Panc1 (cell line): ENCODE measurements at regions not wholly inside any gene's neighbourhood (a gene's known extent, or its start where the extent isn't known, plus 50 kb on each side); places are given as distances from the start of the nearest gene placed in this dataset.

Experiments used
- ATAC-seq: fragments of 200-7000 bp; cut with Tn5 transposase; 2 replicates; pipeline ENCODE4 v1.9.1; 2020; ENCODE audit warnings: mild to moderate bottlenecking, moderate library complexity
- BruUV-seq: library from RNA; stranded (reverse); fragments of 400-500 nt; replicated peaks from 2 replicates; lab custom pipeline; 2021; lab: Mats Ljungman, UMichigan
- CTCF ChIA-PET: fragments of 300-600 bp; sonication (Branson Sonifier 250); formaldehyde crosslinking; loops from one replicate; lab custom pipeline; 2022; ENCODE audit warnings: antibody characterized with exemption; lab: Charles Lee
- POLR2A ChIA-PET: fragments of 300-600 bp; sonication (Branson Sonifier 250); formaldehyde crosslinking; loops from one replicate; lab custom pipeline; 2022; ENCODE audit warnings: antibody characterized with exemption; lab: Charles Lee
- DNase-seq: peaks from one replicate; pipeline ENCODE4 v3.0.0-alpha.2; 2010; ENCODE audit warnings: low read depth, low spot score
- H3K27ac ChIP-seq: 2 replicates; pipeline ENCODE4 v1.5.1; 2011; ENCODE audit warnings: mild to moderate bottlenecking, low read length, inconsistent platforms
- H3K27me3 ChIP-seq: fragments of 200-500 bp; sonication (Bioruptor generic); 2 replicates; pipeline ENCODE4 v1.6.0; 2014; ENCODE audit warnings: low read length, inconsistent platforms; ENCODE audit not compliant: control insufficient read depth, insufficient read depth
- H3K36me3 ChIP-seq: fragments of 200-500 bp; sonication (Bioruptor generic); 2 replicates; pipeline ENCODE4 v1.5.1; 2014; ENCODE audit warnings: inconsistent platforms, mild to moderate bottlenecking, low read length, moderate library complexity; ENCODE audit not compliant: control insufficient read depth, insufficient read depth
- H3K4me1 ChIP-seq: 2 replicates; pipeline ENCODE4 v1.5.1; 2011; ENCODE audit warnings: inconsistent platforms, mild to moderate bottlenecking, low read length, moderate library complexity; ENCODE audit not compliant: control insufficient read depth, insufficient read depth
- H3K4me3 ChIP-seq, 2 experiments: 2 replicates each; pipeline ENCODE4 v1.5.1; 2011 to 2012; ENCODE audit warnings: low read depth in 2 of 2, low read length in 2 of 2, mild to moderate bottlenecking in 2 of 2, inconsistent platforms in 1 of 2, moderate library complexity in 1 of 2
- H3K9me3 ChIP-seq: fragments of 200-500 bp; sonication (Bioruptor generic); 2 replicates; pipeline ENCODE4 v1.5.1; 2014; ENCODE audit warnings: low read depth, mild to moderate bottlenecking, inconsistent platforms, low read length, moderate library complexity; ENCODE audit not compliant: control insufficient read depth, insufficient read depth
- POLR2AphosphoS5 ChIP-seq: IDR thresholded peaks from 2 replicates; pipeline ENCODE4 v1.6.1; 2012; ENCODE audit warnings: mild to moderate bottlenecking, low read depth, low read length, moderate library complexity
- SIN3A ChIP-seq: IDR thresholded peaks from 2 replicates; pipeline ENCODE4 v1.6.1; 2012; ENCODE audit warnings: low read depth, mild to moderate bottlenecking, low read length, moderate library complexity, borderline replicate concordance; ENCODE audit not compliant: insufficient read depth
- TCF7L2 ChIP-seq: IDR thresholded peaks from 2 replicates; pipeline ENCODE4 v1.6.1; 2011; ENCODE audit warnings: mild to moderate bottlenecking, low read depth, low read length, inconsistent platforms
- in situ Hi-C: cut with HindIII; loops from 2 replicates; pipeline ENCODE4 v1.10.0; 2016; ENCODE audit warnings: low sequenced_read_pairs, low pct_unique_long_range_greater_than_20kb
- intact Hi-C: fragments of 100-400 bp; cut with micrococcal nuclease; formaldehyde crosslinking; loops from one replicate; pipeline ENCODE4 v1.10.0; 2022; ENCODE audit not compliant: unreplicated experiment
- TF ChIP-seq, protein P1 (sequence below), 2 experiments: IDR thresholded peaks; 2 replicates each; pipeline ENCODE4 v1.6.1; 2011 to 2012; ENCODE audit warnings: low read depth in 2 of 2, control low read depth in 1 of 2, low read length in 1 of 2, mild to moderate bottlenecking in 1 of 2, moderate library complexity in 1 of 2; ENCODE audit not compliant: insufficient read depth in 1 of 2
- TF ChIP-seq, protein P2 (sequence below): fragments of 450-650 bp; IDR thresholded peaks from 2 replicates; pipeline ENCODE4 v1.5.1; 2017; ENCODE audit warnings: mild to moderate bottlenecking

DNA sequence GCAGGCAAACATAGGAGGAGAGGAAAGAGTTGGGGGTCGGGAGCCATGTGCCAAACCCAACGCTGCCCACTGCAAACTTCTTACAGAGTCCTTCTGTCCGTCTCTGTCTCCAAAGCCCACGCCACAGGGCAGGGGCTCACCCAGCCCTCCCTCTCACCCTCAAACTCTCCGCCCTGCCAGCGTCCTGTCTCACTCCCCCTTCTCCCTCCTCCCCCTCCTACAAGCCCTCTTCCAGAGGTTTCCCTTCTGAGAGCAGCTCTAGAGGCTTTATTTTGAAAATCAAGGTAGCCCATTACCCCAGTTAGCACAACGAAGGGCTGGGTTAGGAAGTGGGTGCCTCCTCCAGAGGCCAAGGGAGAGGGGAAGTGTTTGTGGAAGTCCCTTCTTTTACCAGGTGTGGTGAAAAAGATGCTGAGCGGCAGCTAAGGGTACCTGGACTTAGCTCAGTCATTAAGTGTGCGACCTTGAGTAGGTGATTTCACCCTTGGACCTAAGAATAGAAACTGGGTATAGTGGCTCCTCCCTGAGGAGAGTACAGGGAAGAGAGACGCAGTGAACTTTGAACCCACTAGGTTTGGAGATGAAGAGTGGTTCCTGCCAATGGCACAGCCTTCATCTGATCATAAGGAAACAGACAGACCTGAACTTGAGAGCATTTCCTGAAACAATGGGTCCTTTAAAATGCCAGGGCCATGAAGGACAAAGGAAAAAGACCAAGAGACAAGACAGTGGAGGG, 123.8 kb downstream of the BANF2 start:
- DNase-seq, result no peak
- POLR2A ChIA-PET, result no interaction called here
- no TSS peak for BruUV-seq
- no peaks in the 10 kb centered on the region for H3K36me3 ChIP-seq
- ATAC-seq, result no peak
- no peak for TF ChIP-seq POLR2AphosphoS5
- no peak for TF ChIP-seq SIN3A
- no peak for TF ChIP-seq TCF7L2
- TF ChIP-seq, protein P1, sequence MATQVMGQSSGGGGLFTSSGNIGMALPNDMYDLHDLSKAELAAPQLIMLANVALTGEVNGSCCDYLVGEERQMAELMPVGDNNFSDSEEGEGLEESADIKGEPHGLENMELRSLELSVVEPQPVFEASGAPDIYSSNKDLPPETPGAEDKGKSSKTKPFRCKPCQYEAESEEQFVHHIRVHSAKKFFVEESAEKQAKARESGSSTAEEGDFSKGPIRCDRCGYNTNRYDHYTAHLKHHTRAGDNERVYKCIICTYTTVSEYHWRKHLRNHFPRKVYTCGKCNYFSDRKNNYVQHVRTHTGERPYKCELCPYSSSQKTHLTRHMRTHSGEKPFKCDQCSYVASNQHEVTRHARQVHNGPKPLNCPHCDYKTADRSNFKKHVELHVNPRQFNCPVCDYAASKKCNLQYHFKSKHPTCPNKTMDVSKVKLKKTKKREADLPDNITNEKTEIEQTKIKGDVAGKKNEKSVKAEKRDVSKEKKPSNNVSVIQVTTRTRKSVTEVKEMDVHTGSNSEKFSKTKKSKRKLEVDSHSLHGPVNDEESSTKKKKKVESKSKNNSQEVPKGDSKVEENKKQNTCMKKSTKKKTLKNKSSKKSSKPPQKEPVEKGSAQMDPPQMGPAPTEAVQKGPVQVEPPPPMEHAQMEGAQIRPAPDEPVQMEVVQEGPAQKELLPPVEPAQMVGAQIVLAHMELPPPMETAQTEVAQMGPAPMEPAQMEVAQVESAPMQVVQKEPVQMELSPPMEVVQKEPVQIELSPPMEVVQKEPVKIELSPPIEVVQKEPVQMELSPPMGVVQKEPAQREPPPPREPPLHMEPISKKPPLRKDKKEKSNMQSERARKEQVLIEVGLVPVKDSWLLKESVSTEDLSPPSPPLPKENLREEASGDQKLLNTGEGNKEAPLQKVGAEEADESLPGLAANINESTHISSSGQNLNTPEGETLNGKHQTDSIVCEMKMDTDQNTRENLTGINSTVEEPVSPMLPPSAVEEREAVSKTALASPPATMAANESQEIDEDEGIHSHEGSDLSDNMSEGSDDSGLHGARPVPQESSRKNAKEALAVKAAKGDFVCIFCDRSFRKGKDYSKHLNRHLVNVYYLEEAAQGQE (IDR thresholded peaks at IDR 0.05; ENCODE audit: insufficient read depth in 1 of 2, low read depth in 2 of 2, low read length in 1 of 2), result no peak
- TF ChIP-seq, protein P2, sequence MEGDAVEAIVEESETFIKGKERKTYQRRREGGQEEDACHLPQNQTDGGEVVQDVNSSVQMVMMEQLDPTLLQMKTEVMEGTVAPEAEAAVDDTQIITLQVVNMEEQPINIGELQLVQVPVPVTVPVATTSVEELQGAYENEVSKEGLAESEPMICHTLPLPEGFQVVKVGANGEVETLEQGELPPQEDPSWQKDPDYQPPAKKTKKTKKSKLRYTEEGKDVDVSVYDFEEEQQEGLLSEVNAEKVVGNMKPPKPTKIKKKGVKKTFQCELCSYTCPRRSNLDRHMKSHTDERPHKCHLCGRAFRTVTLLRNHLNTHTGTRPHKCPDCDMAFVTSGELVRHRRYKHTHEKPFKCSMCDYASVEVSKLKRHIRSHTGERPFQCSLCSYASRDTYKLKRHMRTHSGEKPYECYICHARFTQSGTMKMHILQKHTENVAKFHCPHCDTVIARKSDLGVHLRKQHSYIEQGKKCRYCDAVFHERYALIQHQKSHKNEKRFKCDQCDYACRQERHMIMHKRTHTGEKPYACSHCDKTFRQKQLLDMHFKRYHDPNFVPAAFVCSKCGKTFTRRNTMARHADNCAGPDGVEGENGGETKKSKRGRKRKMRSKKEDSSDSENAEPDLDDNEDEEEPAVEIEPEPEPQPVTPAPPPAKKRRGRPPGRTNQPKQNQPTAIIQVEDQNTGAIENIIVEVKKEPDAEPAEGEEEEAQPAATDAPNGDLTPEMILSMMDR, result no peak
- CTCF ChIA-PET, result no interaction called here
- no peak overlapping the region for H3K27ac ChIP-seq
- intact Hi-C loops, result no loop called here
- in situ Hi-C loops, result no loop called here
- no peaks in the 10 kb centered on the region for H3K27me3 ChIP-seq
- no peaks in the 10 kb centered on the region for H3K4me1 ChIP-seq
- H3K4me3 ChIP-seq, result no peak overlapping the region
- no peaks in the 10 kb centered on the region for H3K9me3 ChIP-seq

DNA sequence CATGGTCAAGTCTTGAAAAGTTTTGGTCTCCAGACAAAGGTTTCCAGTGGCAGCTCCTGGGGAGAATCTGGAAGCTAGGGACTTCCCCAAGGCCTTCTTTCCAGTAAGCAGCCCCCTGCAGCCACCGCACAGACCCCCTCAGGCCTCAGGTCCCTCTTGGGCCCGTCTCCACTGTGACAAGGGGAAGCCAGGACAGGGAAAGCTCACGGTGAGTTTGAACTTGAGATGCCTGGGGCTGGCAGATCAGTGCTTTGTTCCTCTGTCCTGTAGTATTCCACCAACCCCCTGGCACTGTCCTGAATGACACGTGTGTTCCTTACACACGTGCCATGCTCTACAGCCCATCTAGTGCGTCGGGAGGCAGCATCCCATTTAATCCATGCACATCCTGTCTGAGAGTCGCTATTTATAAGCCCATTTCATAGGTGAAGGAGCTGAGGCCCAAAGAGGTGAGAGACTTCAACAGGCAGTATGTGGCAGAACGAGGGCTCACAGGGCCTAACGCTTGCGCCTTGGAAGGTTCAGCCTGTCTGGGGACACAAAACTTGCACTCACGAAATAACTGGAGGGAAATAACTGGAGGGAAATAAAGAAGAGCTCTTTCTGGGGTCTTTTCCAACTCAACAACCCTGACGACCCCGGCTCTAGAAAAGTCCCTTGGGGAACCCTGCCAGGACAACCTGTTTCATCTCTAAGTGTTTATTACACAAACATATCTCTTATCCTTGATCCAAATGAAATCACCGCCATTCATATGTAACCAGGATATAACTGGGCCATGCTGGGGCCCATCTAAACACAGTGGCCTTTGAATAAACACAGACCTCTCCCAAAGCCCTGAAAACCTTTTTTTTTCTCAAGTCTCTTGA, 123.0 kb downstream of the BANF2 start:
- DNase-seq (no peak), ATAC-seq (0 out of 2 replicates have a peak, but pooled peaks have one; percentile 14)
- intact Hi-C loops, result no loop called here
- in situ Hi-C loops, result no loop called here
- no TSS peak for BruUV-seq
- no peaks in the 10 kb centered on the region for H3K27me3 ChIP-seq
- ChIA-PET CTCF (no interaction called here), POLR2A (interaction anchor here (0.5 kb wide), 1 partner anchor 63 kb away, joined by 3 read pairs; no protein-coding TSS in a partner anchor)
- TF ChIP-seq SIN3A (no peak), TCF7L2 (no peak), POLR2AphosphoS5 (no peak)
- TF ChIP-seq, protein P1 (IDR thresholded peaks at IDR 0.05; ENCODE audit: insufficient read depth in 1 of 2, low read depth in 2 of 2, low read length in 1 of 2), result no peak
- TF ChIP-seq, protein P2, result no peak
- H3K4me1 ChIP-seq, result no peaks in the 10 kb centered on the region
- H3K27ac ChIP-seq, result no peak overlapping the region
- no peaks in the 10 kb centered on the region for H3K9me3 ChIP-seq
- H3K36me3 ChIP-seq, result no peaks in the 10 kb centered on the region
- no peak overlapping the region for H3K4me3 ChIP-seq
